ENCODE measurements at regions not wholly inside any gene's neighbourhood (a gene's known extent, or its start where the extent isn't known, plus 50 kb on each side); places are given as distances from the start of the nearest gene placed in this dataset.

- ChIA-PET CTCF (ENCODE audit: unreplicated experiment) (no interaction called here), POLR2A (no interaction called here)
- DNase-seq (ENCODE audit: low spot score), result no peak
- H3K4me2 ChIP-seq (ENCODE audit: low read length), result no peak overlapping the region
- H3K9me2 ChIP-seq (ENCODE audit: insufficient read depth, low read length), result no peaks in the 10 kb centered on the region
- H3K4me3 ChIP-seq (ENCODE audit: low read depth, low read length, poor library complexity, severe bottlenecking), result no peak overlapping the region
- H3K36me3 ChIP-seq (ENCODE audit: insufficient read depth, low read length), result no peaks in the 10 kb centered on the region
- no peak overlapping the region for H3K27ac ChIP-seq (ENCODE audit: low read depth, low read length, poor library complexity, severe bottlenecking)
- H2AFZ ChIP-seq (ENCODE audit: low read length), result no peak overlapping the region
- TF ChIP-seq, protein P1, sequence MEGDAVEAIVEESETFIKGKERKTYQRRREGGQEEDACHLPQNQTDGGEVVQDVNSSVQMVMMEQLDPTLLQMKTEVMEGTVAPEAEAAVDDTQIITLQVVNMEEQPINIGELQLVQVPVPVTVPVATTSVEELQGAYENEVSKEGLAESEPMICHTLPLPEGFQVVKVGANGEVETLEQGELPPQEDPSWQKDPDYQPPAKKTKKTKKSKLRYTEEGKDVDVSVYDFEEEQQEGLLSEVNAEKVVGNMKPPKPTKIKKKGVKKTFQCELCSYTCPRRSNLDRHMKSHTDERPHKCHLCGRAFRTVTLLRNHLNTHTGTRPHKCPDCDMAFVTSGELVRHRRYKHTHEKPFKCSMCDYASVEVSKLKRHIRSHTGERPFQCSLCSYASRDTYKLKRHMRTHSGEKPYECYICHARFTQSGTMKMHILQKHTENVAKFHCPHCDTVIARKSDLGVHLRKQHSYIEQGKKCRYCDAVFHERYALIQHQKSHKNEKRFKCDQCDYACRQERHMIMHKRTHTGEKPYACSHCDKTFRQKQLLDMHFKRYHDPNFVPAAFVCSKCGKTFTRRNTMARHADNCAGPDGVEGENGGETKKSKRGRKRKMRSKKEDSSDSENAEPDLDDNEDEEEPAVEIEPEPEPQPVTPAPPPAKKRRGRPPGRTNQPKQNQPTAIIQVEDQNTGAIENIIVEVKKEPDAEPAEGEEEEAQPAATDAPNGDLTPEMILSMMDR (conservative IDR thresholded peaks at IDR 0.05; ENCODE audit: low read length), result no peak
- no peak for TF ChIP-seq EZH2phosphoT487 (IDR thresholded peaks at IDR 0.05; ENCODE audit: borderline replicate concordance, low read depth, low read length)
- H3K4me1 ChIP-seq (ENCODE audit: insufficient read depth, low read length, poor library complexity, severe bottlenecking), result no peaks in the 10 kb centered on the region
- no peaks in the 10 kb centered on the region for H3K79me2 ChIP-seq (ENCODE audit: insufficient read depth, low read depth, low read length)
- H4K20me1 ChIP-seq (ENCODE audit: insufficient read depth, low read length), result no peaks in the 10 kb centered on the region
- BruUV-seq (replicated peaks), result no TSS peak
- intact Hi-C loops (cut with micrococcal nuclease; ENCODE audit: unreplicated experiment), result no loop called here
- H3K9me3 ChIP-seq (ENCODE audit: low read length), result no peaks in the 10 kb centered on the region
Observed at GRCh38 chr12:67797753-67798152, 149.2 kb downstream of the DYRK2 start.

- DNase-seq (ENCODE audit: low spot score), result no peak
- H2AFZ ChIP-seq (ENCODE audit: low read length), result no peak overlapping the region
- no peaks in the 10 kb centered on the region for H3K9me3 ChIP-seq (ENCODE audit: low read length)
- H3K9me2 ChIP-seq (ENCODE audit: insufficient read depth, low read length), result no peaks in the 10 kb centered on the region
- ChIA-PET POLR2A (interaction anchor here (0.5 to 1.5 kb wide), 4 partner anchors 9 to 19 kb away, joined by 3 to 4 read pairs (median 4); no protein-coding TSS in a partner anchor), CTCF (ENCODE audit: unreplicated experiment) (no interaction called here)
- H3K79me2 ChIP-seq (ENCODE audit: insufficient read depth, low read depth, low read length), result no peaks in the 10 kb centered on the region
- no peak overlapping the region for H3K4me2 ChIP-seq (ENCODE audit: low read length)
- H3K36me3 ChIP-seq (ENCODE audit: insufficient read depth, low read length), result no peaks in the 10 kb centered on the region
- no peaks in the 10 kb centered on the region for H4K20me1 ChIP-seq (ENCODE audit: insufficient read depth, low read length)
- H3K27ac ChIP-seq (ENCODE audit: low read depth, low read length, poor library complexity, severe bottlenecking), result no peak overlapping the region
- BruUV-seq (replicated peaks), result no TSS peak
- TF ChIP-seq, protein P1 (conservative IDR thresholded peaks at IDR 0.05; ENCODE audit: low read length), result no peak
- TF ChIP-seq EZH2phosphoT487 (IDR thresholded peaks at IDR 0.05; ENCODE audit: borderline replicate concordance, low read depth, low read length), result no peak
- intact Hi-C loops (cut with micrococcal nuclease; ENCODE audit: unreplicated experiment), result no loop called here
- no peak overlapping the region for H3K4me3 ChIP-seq (ENCODE audit: low read depth, low read length, poor library complexity, severe bottlenecking)
- no peaks in the 10 kb centered on the region for H3K4me1 ChIP-seq (ENCODE audit: insufficient read depth, low read length, poor library complexity, severe bottlenecking)
Observed at GRCh38 chr12:67798768-67799167, 150.2 kb downstream of the DYRK2 start.

DNA sequence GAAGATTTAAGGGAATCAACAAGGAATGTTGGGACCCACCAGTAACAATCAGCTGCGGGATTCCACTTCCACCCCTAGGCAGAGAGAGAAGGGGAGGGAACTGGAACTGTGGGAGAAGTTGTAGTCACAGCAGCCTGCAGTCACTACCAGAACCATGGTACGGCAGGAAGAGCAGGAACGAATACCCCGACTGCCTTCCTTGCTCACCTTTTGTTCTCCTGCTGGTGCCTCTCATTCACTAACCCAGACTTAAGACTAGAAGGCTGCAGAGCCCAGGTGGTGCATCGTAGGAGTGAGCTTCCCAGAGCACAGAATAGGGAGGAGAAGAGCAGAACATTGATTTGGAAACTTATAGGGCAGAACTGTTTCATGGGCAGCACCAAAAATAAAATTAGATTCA, 154.2 kb downstream of the DYRK2 start:
- Histone ChIP-seq H4K20me1 (ENCODE audit: insufficient read depth, low read length) (no peaks in the 10 kb centered on the region), H3K9me2 (ENCODE audit: insufficient read depth, low read length) (no peaks in the 10 kb centered on the region), H3K36me3 (ENCODE audit: insufficient read depth, low read length) (no peaks in the 10 kb centered on the region), H3K4me2 (ENCODE audit: low read length) (no peak overlapping the region), H3K4me1 (ENCODE audit: insufficient read depth, low read length, poor library complexity, severe bottlenecking) (no peaks in the 10 kb centered on the region), H3K79me2 (ENCODE audit: insufficient read depth, low read depth, low read length) (no peaks in the 10 kb centered on the region), H3K27ac (ENCODE audit: low read depth, low read length, poor library complexity, severe bottlenecking) (no peak overlapping the region), H2AFZ (ENCODE audit: low read length) (no peak overlapping the region), H3K4me3 (ENCODE audit: low read depth, low read length, poor library complexity, severe bottlenecking) (no peak overlapping the region), H3K9me3 (ENCODE audit: low read length) (no peaks in the 10 kb centered on the region)
- POLR2A ChIA-PET, result no interaction called here
- no TSS peak for BruUV-seq (replicated peaks)
- TF ChIP-seq, protein P1 (conservative IDR thresholded peaks at IDR 0.05; ENCODE audit: low read length), result no peak
- TF ChIP-seq EZH2phosphoT487 (IDR thresholded peaks at IDR 0.05; ENCODE audit: borderline replicate concordance, low read depth, low read length), result no peak
- intact Hi-C loops (cut with micrococcal nuclease; ENCODE audit: unreplicated experiment), result no loop called here
- no peak for DNase-seq (ENCODE audit: low spot score)
- CTCF ChIA-PET (ENCODE audit: unreplicated experiment), result no interaction called here
